ENCODE measurements at regions not wholly inside any gene's neighbourhood (a gene's known extent, or its start where the extent isn't known, plus 50 kb on each side); places are given as distances from the start of the nearest gene placed in this dataset.

- WGBS, 2 experiments (ENCODE audit: insufficient coverage in 2 of 2), result 58 to 63% methylated on average over 5 of the region's 7 CpGs
- H3K4me1 ChIP-seq (ENCODE audit: control insufficient read depth, insufficient read depth, low read length, poor library complexity, severe bottlenecking), result peaks cover 17% of the 10 kb centered on the region
- H3K9me3 ChIP-seq (ENCODE audit: control insufficient read depth, low read length), result no peaks in the 10 kb centered on the region
- H3K4me3 ChIP-seq (ENCODE audit: extremely low read depth, insufficient read depth, low read length, poor library complexity, severe bottlenecking), result no peak overlapping the region
- no peaks in the 10 kb centered on the region for H3K36me3 ChIP-seq (ENCODE audit: control insufficient read depth, insufficient read depth, low read length)
- H3K27ac ChIP-seq (ENCODE audit: low read depth, low read length, severe bottlenecking), result no peak overlapping the region
Measured at GRCh38 chr2:128491692-128492244, 173.1 kb upstream of the HS6ST1 start.

- Histone ChIP-seq H3K9me3 (ENCODE audit: control insufficient read depth, low read length) (no peaks in the 10 kb centered on the region), H3K36me3 (ENCODE audit: control insufficient read depth, insufficient read depth, low read length) (no peaks in the 10 kb centered on the region), H3K4me3 (ENCODE audit: extremely low read depth, insufficient read depth, low read length, poor library complexity, severe bottlenecking) (no peak overlapping the region), H3K4me1 (ENCODE audit: control insufficient read depth, insufficient read depth, low read length, poor library complexity, severe bottlenecking) (peaks cover 14% of the 10 kb centered on the region), H3K27ac (ENCODE audit: low read depth, low read length, severe bottlenecking) (no peak overlapping the region)
- 92 to 93% methylated on average over 52 to 58 of the region's 65 CpGs for WGBS, 2 experiments (ENCODE audit: insufficient coverage in 2 of 2)
Measured at GRCh38 chr2:128492966-128493811, 174.5 kb upstream of the HS6ST1 start.

DNA sequence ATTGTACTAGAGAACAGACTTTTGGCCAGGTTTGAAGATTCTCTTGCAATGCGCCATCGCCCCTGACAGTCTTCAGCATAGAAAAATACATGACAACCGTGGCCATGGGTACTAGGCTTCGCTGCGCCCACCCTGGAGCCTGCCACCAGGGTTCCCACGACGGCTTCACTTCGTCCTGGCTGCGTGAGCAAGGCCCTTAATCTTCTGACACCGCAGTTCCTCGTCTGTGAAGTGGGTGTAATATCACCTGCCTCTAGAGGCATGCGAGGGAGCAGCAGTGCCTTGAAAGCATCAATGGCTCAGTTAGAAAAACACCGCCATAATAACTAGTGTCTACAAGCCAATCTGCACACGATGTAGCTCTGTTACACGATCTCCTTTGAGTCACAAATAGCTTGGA lies 175.2 kb upstream of the HS6ST1 start:
- 89 to 94% methylated on average over 13 to 14 of the region's 15 CpGs for WGBS, 2 experiments (ENCODE audit: insufficient coverage in 2 of 2)

DNA sequence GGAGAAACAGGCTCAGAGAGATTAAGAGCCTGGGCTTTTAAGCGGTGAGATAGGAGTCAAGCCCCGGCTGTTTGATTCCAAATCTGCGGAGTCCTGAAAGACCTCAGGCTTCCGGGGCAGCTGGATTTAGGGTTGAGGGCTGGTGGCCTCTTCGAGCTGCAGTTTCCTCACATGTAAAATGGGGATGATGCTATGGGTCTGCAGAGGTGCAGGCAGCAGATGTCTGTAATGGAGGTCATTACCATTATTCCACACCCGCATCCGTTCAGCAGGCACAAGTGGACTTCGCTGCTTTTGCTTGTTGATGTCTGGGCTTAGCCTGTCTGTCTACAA lies 175.6 kb upstream of the HS6ST1 start:
- Histone ChIP-seq H3K4me3 (ENCODE audit: extremely low read depth, insufficient read depth, low read length, poor library complexity, severe bottlenecking) (no peak overlapping the region), H3K27ac (ENCODE audit: low read depth, low read length, severe bottlenecking) (no peak overlapping the region), H3K9me3 (ENCODE audit: control insufficient read depth, low read length) (no peaks in the 10 kb centered on the region), H3K36me3 (ENCODE audit: control insufficient read depth, insufficient read depth, low read length) (no peaks in the 10 kb centered on the region), H3K4me1 (ENCODE audit: control insufficient read depth, insufficient read depth, low read length, poor library complexity, severe bottlenecking) (peaks cover 7% of the 10 kb centered on the region)
- 94% methylated on average over 3 to 8 of the region's 8 CpGs for WGBS, 2 experiments (ENCODE audit: insufficient coverage in 2 of 2)

More for the DNA sequence above, 175.2 kb upstream of the HS6ST1 start:
- Histone ChIP-seq H3K36me3 (ENCODE audit: control insufficient read depth, insufficient read depth, low read length) (no peaks in the 10 kb centered on the region), H3K4me1 (ENCODE audit: control insufficient read depth, insufficient read depth, low read length, poor library complexity, severe bottlenecking) (peaks cover 8% of the 10 kb centered on the region), H3K9me3 (ENCODE audit: control insufficient read depth, low read length) (no peaks in the 10 kb centered on the region), H3K27ac (ENCODE audit: low read depth, low read length, severe bottlenecking) (no peak overlapping the region), H3K4me3 (ENCODE audit: extremely low read depth, insufficient read depth, low read length, poor library complexity, severe bottlenecking) (no peak overlapping the region)

GRCh38 chr2:128494640-128495321 lies 176.1 kb upstream of the HS6ST1 start:
- 90 to 92% methylated on average over 12 to 13 of the region's 13 CpGs for WGBS, 2 experiments (ENCODE audit: insufficient coverage in 2 of 2)
- peaks cover 3% of the 10 kb centered on the region for H3K4me1 ChIP-seq (ENCODE audit: control insufficient read depth, insufficient read depth, low read length, poor library complexity, severe bottlenecking)

GRCh38 chr2:128495996-128496547 lies 177.4 kb upstream of the HS6ST1 start:
- H3K27ac ChIP-seq (ENCODE audit: low read depth, low read length, severe bottlenecking), result no peak overlapping the region
- no peaks in the 10 kb centered on the region for H3K9me3 ChIP-seq (ENCODE audit: control insufficient read depth, low read length)
- no peak overlapping the region for H3K4me3 ChIP-seq (ENCODE audit: extremely low read depth, insufficient read depth, low read length, poor library complexity, severe bottlenecking)
- 94 to 100% methylated on average over 3 to 4 of the region's 4 CpGs for WGBS, 2 experiments (ENCODE audit: insufficient coverage in 2 of 2)
- H3K36me3 ChIP-seq (ENCODE audit: control insufficient read depth, insufficient read depth, low read length), result no peaks in the 10 kb centered on the region
- no peaks in the 10 kb centered on the region for H3K4me1 ChIP-seq (ENCODE audit: control insufficient read depth, insufficient read depth, low read length, poor library complexity, severe bottlenecking)

More at GRCh38 chr2:128494640-128495321, 176.1 kb upstream of the HS6ST1 start:
- Histone ChIP-seq H3K36me3 (ENCODE audit: control insufficient read depth, insufficient read depth, low read length) (no peaks in the 10 kb centered on the region), H3K4me3 (ENCODE audit: extremely low read depth, insufficient read depth, low read length, poor library complexity, severe bottlenecking) (no peak overlapping the region), H3K9me3 (ENCODE audit: control insufficient read depth, low read length) (no peaks in the 10 kb centered on the region), H3K27ac (ENCODE audit: low read depth, low read length, severe bottlenecking) (no peak overlapping the region)

GRCh38 chr2:128496700-128497099 lies 178.0 kb upstream of the HS6ST1 start:
- H3K4me1 ChIP-seq (ENCODE audit: control insufficient read depth, insufficient read depth, low read length, poor library complexity, severe bottlenecking), result no peaks in the 10 kb centered on the region
- no peaks in the 10 kb centered on the region for H3K9me3 ChIP-seq (ENCODE audit: control insufficient read depth, low read length)
- H3K36me3 ChIP-seq (ENCODE audit: control insufficient read depth, insufficient read depth, low read length), result no peaks in the 10 kb centered on the region
- 100% methylated on average over 1 of the region's 2 CpGs for WGBS, 2 experiments (ENCODE audit: insufficient coverage in 2 of 2)
- no peak overlapping the region for H3K27ac ChIP-seq (ENCODE audit: low read depth, low read length, severe bottlenecking)
- H3K4me3 ChIP-seq (ENCODE audit: extremely low read depth, insufficient read depth, low read length, poor library complexity, severe bottlenecking), result no peak overlapping the region

DNA sequence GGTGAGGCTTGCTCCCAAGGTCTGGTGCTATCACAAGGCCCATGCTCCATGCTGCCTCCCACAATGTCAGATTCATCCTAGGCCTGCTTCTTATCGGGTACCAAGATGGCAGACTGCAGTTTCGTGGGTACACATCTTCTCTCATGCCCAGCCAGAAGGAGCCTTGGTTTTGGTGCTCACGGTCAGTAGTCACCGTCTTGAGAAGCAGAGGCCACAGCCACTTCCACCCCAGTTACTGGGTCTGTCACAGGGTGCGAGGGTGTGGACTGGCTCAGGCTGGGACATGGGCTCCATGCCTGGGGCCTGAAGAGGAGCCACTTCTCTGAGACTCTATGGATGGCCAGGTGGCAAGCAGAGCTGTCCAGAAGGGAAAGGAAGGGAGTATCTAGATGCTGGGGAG lies 178.8 kb upstream of the HS6ST1 start:
- H3K36me3 ChIP-seq (ENCODE audit: control insufficient read depth, insufficient read depth, low read length), result no peaks in the 10 kb centered on the region
- H3K9me3 ChIP-seq (ENCODE audit: control insufficient read depth, low read length), result no peaks in the 10 kb centered on the region
- no peak overlapping the region for H3K27ac ChIP-seq (ENCODE audit: low read depth, low read length, severe bottlenecking)
- H3K4me3 ChIP-seq (ENCODE audit: extremely low read depth, insufficient read depth, low read length, poor library complexity, severe bottlenecking), result no peak overlapping the region
- H3K4me1 ChIP-seq (ENCODE audit: control insufficient read depth, insufficient read depth, low read length, poor library complexity, severe bottlenecking), result no peaks in the 10 kb centered on the region
- WGBS, 2 experiments (ENCODE audit: insufficient coverage in 2 of 2), result 88 to 96% methylated on average over 5 of the region's 5 CpGs

DNA sequence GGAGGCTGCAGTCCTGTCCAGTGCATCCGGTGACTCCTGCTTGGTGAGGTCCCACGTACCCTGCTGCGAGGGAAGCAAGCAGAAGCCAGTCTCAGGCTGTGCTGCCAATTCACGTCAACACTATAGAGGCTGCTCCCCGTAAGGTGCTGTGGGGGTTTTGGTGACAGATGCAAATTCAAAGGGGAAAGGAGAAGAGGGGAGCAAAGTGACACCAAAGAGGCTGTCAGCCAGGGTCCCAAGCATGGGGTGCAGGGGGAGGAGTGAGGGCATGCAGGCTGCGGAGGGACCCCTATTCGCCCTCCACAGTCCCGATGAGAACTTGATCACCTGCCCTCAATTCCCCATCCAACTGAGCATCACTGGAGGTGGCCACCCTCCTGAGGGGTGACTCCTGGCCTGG lies 179.4 kb upstream of the HS6ST1 start:
- no peak overlapping the region for H3K27ac ChIP-seq (ENCODE audit: low read depth, low read length, severe bottlenecking)
- H3K4me1 ChIP-seq (ENCODE audit: control insufficient read depth, insufficient read depth, low read length, poor library complexity, severe bottlenecking), result no peaks in the 10 kb centered on the region
- H3K4me3 ChIP-seq (ENCODE audit: extremely low read depth, insufficient read depth, low read length, poor library complexity, severe bottlenecking), result no peak overlapping the region
- no peaks in the 10 kb centered on the region for H3K36me3 ChIP-seq (ENCODE audit: control insufficient read depth, insufficient read depth, low read length)
- WGBS, 2 experiments (ENCODE audit: insufficient coverage in 2 of 2), result 94 to 96% methylated on average over 5 to 7 of the region's 8 CpGs
- H3K9me3 ChIP-seq (ENCODE audit: control insufficient read depth, low read length), result no peaks in the 10 kb centered on the region

GRCh38 chr2:128498589-128498988 lies 179.9 kb upstream of the HS6ST1 start:
- H3K36me3 ChIP-seq (ENCODE audit: control insufficient read depth, insufficient read depth, low read length), result no peaks in the 10 kb centered on the region
- H3K9me3 ChIP-seq (ENCODE audit: control insufficient read depth, low read length), result no peaks in the 10 kb centered on the region
- WGBS, 2 experiments (ENCODE audit: insufficient coverage in 2 of 2), result 83 to 92% methylated on average over 2 to 4 of the region's 5 CpGs
- no peak overlapping the region for H3K4me3 ChIP-seq (ENCODE audit: extremely low read depth, insufficient read depth, low read length, poor library complexity, severe bottlenecking)
- no peak overlapping the region for H3K27ac ChIP-seq (ENCODE audit: low read depth, low read length, severe bottlenecking)
- no peaks in the 10 kb centered on the region for H3K4me1 ChIP-seq (ENCODE audit: control insufficient read depth, insufficient read depth, low read length, poor library complexity, severe bottlenecking)
